Ectodermal cell (in vitro differentiated cells): ENCODE measurements at regions not wholly inside any gene's neighbourhood (a gene's known extent, or its start where the extent isn't known, plus 50 kb on each side); places are given as distances from the start of the nearest gene placed in this dataset.

Experiments used
- H3K27ac ChIP-seq: 2 replicates; pipeline ENCODE4 v1.7.0; 2013; ENCODE audit warnings: mild to moderate bottlenecking, low read depth, low read length; ENCODE audit not compliant: insufficient read depth, poor library complexity, severe bottlenecking
- H3K27me3 ChIP-seq: 2 replicates; pipeline ENCODE4 v1.7.0; 2013; ENCODE audit warnings: mild to moderate bottlenecking, low read length; ENCODE audit not compliant: insufficient read depth, control insufficient read depth, poor library complexity, severe bottlenecking
- H3K36me3 ChIP-seq: one replicate; pipeline ENCODE4 v1.7.0; 2013; ENCODE audit warnings: low read length; ENCODE audit not compliant: control insufficient read depth, insufficient read depth
- H3K4me1 ChIP-seq: one replicate; pipeline ENCODE4 v1.7.0; 2013; ENCODE audit warnings: low read length; ENCODE audit not compliant: control insufficient read depth, insufficient read depth
- H3K4me3 ChIP-seq: 2 replicates; pipeline ENCODE4 v1.7.0; 2013; ENCODE audit warnings: low read depth, low read length, control low read depth; ENCODE audit not compliant: insufficient read depth
- H3K9me3 ChIP-seq: 2 replicates; pipeline ENCODE4 v1.7.0; 2013; ENCODE audit warnings: mild to moderate bottlenecking, low read length, moderate library complexity; ENCODE audit not compliant: control insufficient read depth
- WGBS, 2 experiments: methylation state at CpG; one replicate each; pipeline ENCODE4 v1.1.7; 2013; ENCODE audit warnings: missing lambda C conversion rate in 2 of 2; 5-methylcytosine and 5-hydroxymethylcytosine counted together

- 86 to 88% methylated on average over 1 of the region's 2 CpGs for WGBS, 2 experiments
- H3K27me3 ChIP-seq: no peaks in the 10 kb centered on the region
- H3K36me3 ChIP-seq: no peaks in the 10 kb centered on the region
- H3K9me3 ChIP-seq: no peaks in the 10 kb centered on the region
- H3K27ac ChIP-seq: no peak overlapping the region
- no peak overlapping the region for H3K4me3 ChIP-seq
- H3K4me1 ChIP-seq: peaks cover 6% of the 10 kb centered on the region
These were observed 898.8 kb downstream of the TTLL7 start for GRCh38 chr1:83100133-83100532.

DNA sequence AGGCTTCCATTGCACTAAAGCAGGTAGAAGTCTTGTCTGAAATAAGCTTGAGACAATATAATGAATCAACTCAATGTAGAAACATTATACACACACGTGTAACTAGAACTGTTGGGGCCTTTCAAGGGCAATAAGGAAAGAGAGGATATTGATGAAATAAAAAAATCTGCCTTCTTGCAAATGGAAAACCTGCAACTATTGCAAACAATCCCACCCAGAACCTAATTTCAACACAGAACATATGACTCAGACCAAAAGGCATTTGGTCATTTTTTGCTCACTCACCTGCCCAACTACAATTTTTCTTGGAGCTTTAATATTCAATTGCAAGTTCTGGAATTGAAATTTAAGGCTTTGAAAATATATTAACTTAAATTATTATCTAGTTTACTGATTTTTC, 900.1 kb downstream of the TTLL7 start:
- no peak overlapping the region for H3K27ac ChIP-seq
- H3K4me3 ChIP-seq: no peak overlapping the region
- H3K9me3 ChIP-seq: no peaks in the 10 kb centered on the region
- peaks cover 6% of the 10 kb centered on the region for H3K4me1 ChIP-seq
- WGBS, 2 experiments: 80% methylated on average over 1 of the region's 1 CpG; no CpG with 5 or more reads in 1 of the 2 experiments
- H3K36me3 ChIP-seq: no peaks in the 10 kb centered on the region
- H3K27me3 ChIP-seq: no peaks in the 10 kb centered on the region

DNA sequence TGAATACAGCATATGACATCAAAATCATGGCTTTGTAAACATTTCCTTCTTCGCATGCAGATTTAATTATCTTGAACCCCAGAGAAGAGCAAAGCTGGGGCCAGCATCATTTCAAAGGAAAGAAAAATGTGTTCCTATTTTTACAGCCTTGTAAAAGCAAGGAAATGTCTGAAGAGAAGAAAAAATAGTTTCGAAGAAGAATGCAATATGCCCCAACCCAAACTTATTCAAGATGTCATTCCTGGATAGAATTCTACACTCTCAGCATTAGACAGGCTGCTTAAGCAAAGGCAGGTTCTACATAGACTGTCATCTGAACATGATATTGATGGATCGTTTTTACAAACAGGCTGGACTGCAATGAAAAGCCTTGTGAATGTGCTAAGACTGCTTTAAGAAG, 900.8 kb downstream of the TTLL7 start:
- no peaks in the 10 kb centered on the region for H3K9me3 ChIP-seq
- WGBS, 2 experiments: 94 to 99% methylated on average over 3 of the region's 3 CpGs

DNA sequence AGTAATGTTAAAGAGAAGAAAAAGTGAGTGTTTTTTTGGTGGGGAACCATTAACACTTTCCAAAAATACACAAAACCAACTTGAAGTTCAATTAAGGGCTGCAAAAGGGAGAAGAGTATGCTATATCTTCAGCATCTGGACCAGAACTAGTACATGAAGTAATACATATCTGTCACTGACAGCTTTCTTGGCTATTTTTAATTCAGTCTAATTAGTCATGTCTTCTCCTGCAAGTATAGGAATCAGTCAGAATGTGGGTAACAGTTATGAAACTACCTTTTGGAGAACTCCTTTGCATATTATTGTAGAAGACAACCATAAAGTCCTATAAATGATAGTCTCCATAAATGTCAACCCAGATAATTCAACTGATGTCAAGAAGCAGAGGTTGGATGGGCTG, 901.2 kb downstream of the TTLL7 start:
- Histone ChIP-seq H3K27me3 (no peaks in the 10 kb centered on the region), H3K4me1 (peaks cover 4% of the 10 kb centered on the region), H3K4me3 (no peak overlapping the region), H3K36me3 (no peaks in the 10 kb centered on the region), H3K9me3 (no peaks in the 10 kb centered on the region), H3K27ac (no peak overlapping the region)

More for the DNA sequence above, 900.8 kb downstream of the TTLL7 start:
- H3K27me3 ChIP-seq: no peaks in the 10 kb centered on the region
- H3K4me3 ChIP-seq: no peak overlapping the region
- no peaks in the 10 kb centered on the region for H3K36me3 ChIP-seq
- no peak overlapping the region for H3K27ac ChIP-seq
- peaks cover 6% of the 10 kb centered on the region for H3K4me1 ChIP-seq

GRCh38 chr1:83095570-83095969, 903.4 kb downstream of the TTLL7 start:
- WGBS, 2 experiments: 94 to 96% methylated on average over 5 of the region's 5 CpGs
- H3K36me3 ChIP-seq: no peaks in the 10 kb centered on the region
- no peaks in the 10 kb centered on the region for H3K27me3 ChIP-seq
- H3K27ac ChIP-seq: no peak overlapping the region
- H3K9me3 ChIP-seq: no peaks in the 10 kb centered on the region
- no peak overlapping the region for H3K4me3 ChIP-seq
- H3K4me1 ChIP-seq: no peaks in the 10 kb centered on the region

DNA sequence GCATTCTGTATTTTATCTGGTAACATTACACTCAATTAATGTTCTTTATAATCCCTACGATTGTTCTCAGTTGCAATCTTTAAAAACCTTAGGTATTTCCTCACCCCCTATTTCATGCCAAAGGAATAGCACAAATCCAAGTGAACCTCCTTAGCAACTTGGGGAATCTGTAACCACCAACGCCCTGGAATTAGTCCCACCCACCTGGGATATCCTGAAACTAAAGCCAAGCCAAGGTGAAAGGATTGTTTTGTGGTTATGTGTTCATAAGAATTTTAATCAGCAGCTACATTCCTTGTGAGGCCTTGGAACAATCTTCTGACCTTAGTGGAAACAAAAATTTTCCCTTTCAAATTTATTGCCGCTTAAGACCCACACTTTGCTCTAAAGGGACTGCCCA, 908.7 kb downstream of the TTLL7 start:
- H3K27me3 ChIP-seq: no peaks in the 10 kb centered on the region
- no peaks in the 10 kb centered on the region for H3K9me3 ChIP-seq
- H3K27ac ChIP-seq: no peak overlapping the region
- no peaks in the 10 kb centered on the region for H3K4me1 ChIP-seq
- H3K4me3 ChIP-seq: no peak overlapping the region
- no peaks in the 10 kb centered on the region for H3K36me3 ChIP-seq
- 91 to 95% methylated on average over 3 of the region's 3 CpGs for WGBS, 2 experiments

DNA sequence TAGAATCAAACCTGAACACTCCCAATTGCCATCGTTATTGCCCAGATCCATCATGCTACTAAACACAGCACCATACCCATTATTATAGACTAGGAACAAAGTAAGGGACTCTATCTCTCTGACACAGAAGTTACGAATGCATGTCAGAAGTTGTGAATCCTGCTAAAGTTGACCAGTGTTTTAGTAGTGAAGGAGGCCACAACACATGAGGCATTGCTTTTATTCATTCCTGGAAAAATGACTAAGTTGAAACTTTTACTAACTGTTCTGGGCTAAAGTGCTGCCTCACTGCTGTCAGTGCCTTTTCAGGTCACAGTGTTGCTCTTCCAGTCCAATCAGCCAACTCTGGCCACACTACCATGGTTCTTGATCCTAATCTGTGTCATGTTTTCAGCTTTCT, 911.1 kb downstream of the TTLL7 start:
- Histone ChIP-seq H3K27me3 (no peaks in the 10 kb centered on the region), H3K4me3 (no peak overlapping the region), H3K36me3 (no peaks in the 10 kb centered on the region), H3K9me3 (no peaks in the 10 kb centered on the region), H3K27ac (no peak overlapping the region), H3K4me1 (no peaks in the 10 kb centered on the region)
- 89 to 92% methylated on average over 2 of the region's 2 CpGs for WGBS, 2 experiments

- Histone ChIP-seq H3K27ac (no peak overlapping the region), H3K4me3 (no peak overlapping the region)
- WGBS, 2 experiments: 96 to 99% methylated on average over 6 of the region's 6 CpGs
These were observed 911.9 kb downstream of the TTLL7 start for GRCh38 chr1:83086986-83087512.

DNA sequence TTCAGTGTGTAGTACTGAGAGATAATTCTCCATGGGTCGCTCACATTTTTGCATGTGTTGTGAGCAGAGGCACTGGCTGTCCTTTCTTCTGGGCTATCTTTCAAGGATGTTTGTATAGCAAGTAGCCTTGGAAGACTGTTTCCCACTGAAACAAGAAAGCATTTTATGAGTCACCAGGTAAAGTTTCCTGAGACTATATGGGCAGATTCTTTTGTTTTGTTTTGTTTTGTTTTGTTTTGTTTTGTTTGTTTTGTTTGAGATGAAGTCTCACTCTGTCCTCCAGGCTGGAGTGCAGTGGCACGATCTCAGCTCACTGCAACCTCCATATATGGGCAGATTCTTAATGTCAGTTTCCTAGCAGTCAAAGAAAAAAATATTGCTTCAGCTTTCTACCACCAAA, 912.6 kb downstream of the TTLL7 start:
- WGBS, 2 experiments: 76 to 83% methylated on average over 2 of the region's 2 CpGs
- H3K4me3 ChIP-seq: no peak overlapping the region
- H3K27me3 ChIP-seq: no peaks in the 10 kb centered on the region
- H3K27ac ChIP-seq: no peak overlapping the region
- no peaks in the 10 kb centered on the region for H3K4me1 ChIP-seq
- H3K36me3 ChIP-seq: no peaks in the 10 kb centered on the region
- H3K9me3 ChIP-seq: no peaks in the 10 kb centered on the region

More at GRCh38 chr1:83086986-83087512, 911.9 kb downstream of the TTLL7 start:
- H3K27me3 ChIP-seq: no peaks in the 10 kb centered on the region
- H3K9me3 ChIP-seq: no peaks in the 10 kb centered on the region
- no peaks in the 10 kb centered on the region for H3K36me3 ChIP-seq
- no peaks in the 10 kb centered on the region for H3K4me1 ChIP-seq

DNA sequence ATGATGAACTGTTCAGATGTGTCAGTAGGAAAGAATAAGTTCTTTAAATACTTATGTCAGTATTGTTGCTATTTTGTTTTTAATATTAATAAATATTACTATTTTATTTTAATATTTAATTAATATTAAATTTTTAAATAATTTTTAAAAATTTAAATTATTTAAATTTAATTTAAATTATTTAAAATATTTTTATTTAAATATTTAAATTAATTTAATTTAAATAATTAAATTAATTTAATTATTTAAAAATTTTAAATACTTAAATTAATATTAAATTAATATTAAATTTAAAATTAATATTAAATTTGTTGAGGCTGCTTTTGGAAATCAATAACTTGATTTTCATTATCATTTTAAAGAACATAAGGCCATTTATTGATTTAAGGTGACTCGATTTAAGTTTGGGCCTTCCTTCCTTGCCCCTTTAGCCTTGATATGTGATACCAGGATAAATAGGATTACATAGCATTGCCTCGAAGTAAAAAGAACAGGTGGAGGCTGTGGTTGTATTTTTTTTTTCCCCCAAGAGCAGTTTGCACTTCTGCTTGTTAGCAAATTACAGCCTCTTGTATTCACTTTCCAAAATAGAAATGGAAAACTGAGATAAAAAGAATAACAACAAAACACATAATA, 915.2 kb downstream of the TTLL7 start:
- H3K4me3 ChIP-seq: no peak overlapping the region
- 80 to 93% methylated on average over 1 to 2 of the region's 2 CpGs for WGBS, 2 experiments
- no peaks in the 10 kb centered on the region for H3K36me3 ChIP-seq
- no peak overlapping the region for H3K27ac ChIP-seq
- no peaks in the 10 kb centered on the region for H3K27me3 ChIP-seq
- no peaks in the 10 kb centered on the region for H3K9me3 ChIP-seq
- no peaks in the 10 kb centered on the region for H3K4me1 ChIP-seq
